SKM-1 (cell line): ENCODE measurements at regions not wholly inside any gene's neighbourhood (a gene's known extent, or its start where the extent isn't known, plus 50 kb on each side); places are given as distances from the start of the nearest gene placed in this dataset.
A peak's percentile ranks its signal among the peaks of the same experiment; 100 is the strongest.
"Not testable (repeated sequence)": the region's sequence is repeated elsewhere in the genome, so short reads cannot be mapped to it uniquely, and the experiment has no call there.

Experiments
- DNase-seq: peaks from one replicate; lab custom pipeline; 2025; ENCODE audit not compliant: unreplicated experiment; lab: John Stamatoyannopoulos, UW

GRCh38 chr7:49438281-49438680, 335.2 kb upstream of the VWC2 start:
- DNase-seq: no peak

GRCh38 chr7:49443515-49443914, 329.9 kb upstream of the VWC2 start:
- DNase-seq: no peak

GRCh38 chr7:49453486-49453885, 320.0 kb upstream of the VWC2 start:
- no peak for DNase-seq

GRCh38 chr7:49479441-49479840, 294.0 kb upstream of the VWC2 start:
- DNase-seq: no peak

GRCh38 chr7:49479936-49480544, 293.4 kb upstream of the VWC2 start:
- DNase-seq: no peak

GRCh38 chr7:49481075-49481474, 292.4 kb upstream of the VWC2 start:
- DNase-seq: no peak

GRCh38 chr7:49483142-49483541, 290.3 kb upstream of the VWC2 start:
- DNase-seq: no peak

GRCh38 chr7:49486974-49487829, 286.2 kb upstream of the VWC2 start:
- no peak for DNase-seq

GRCh38 chr7:49487830-49488140, 285.7 kb upstream of the VWC2 start:
- DNase-seq: no peak

GRCh38 chr7:49488573-49488972, 284.9 kb upstream of the VWC2 start:
- no peak for DNase-seq

GRCh38 chr7:49497471-49497870, 276.0 kb upstream of the VWC2 start:
- DNase-seq: no peak

GRCh38 chr7:49500741-49501140, 272.7 kb upstream of the VWC2 start:
- no peak for DNase-seq

- DNase-seq: not testable (repeated sequence)
These were observed 266.2 kb upstream of the VWC2 start for GRCh38 chr7:49507206-49507605.

- DNase-seq: peak; percentile 1
These were observed 259.5 kb upstream of the VWC2 start for GRCh38 chr7:49513911-49514310.

- no peak for DNase-seq
These were observed 252.5 kb upstream of the VWC2 start for GRCh38 chr7:49520951-49521350.

GRCh38 chr7:49522111-49522510, 251.3 kb upstream of the VWC2 start:
- DNase-seq: no peak

GRCh38 chr7:49523870-49524269, 249.6 kb upstream of the VWC2 start:
- no peak for DNase-seq

GRCh38 chr7:49527182-49527581, 246.3 kb upstream of the VWC2 start:
- DNase-seq: no peak

GRCh38 chr7:49530481-49530880, 243.0 kb upstream of the VWC2 start:
- no peak for DNase-seq

GRCh38 chr7:49563693-49564378, 209.6 kb upstream of the VWC2 start:
- DNase-seq: no peak

GRCh38 chr7:49564379-49564714, 209.1 kb upstream of the VWC2 start:
- DNase-seq: no peak

GRCh38 chr7:49577576-49577975, 195.9 kb upstream of the VWC2 start:
- no peak for DNase-seq
